K562 (cell line): ENCODE measurements at regions not wholly inside any gene's neighbourhood (a gene's known extent, or its start where the extent isn't known, plus 50 kb on each side); places are given as distances from the start of the nearest gene placed in this dataset.

Experiments
- CAMTA2 ChIP-seq: fragments of 250-450 bp; sonication (Bioruptor Pico); conservative IDR thresholded peaks from 2 replicates; pipeline ENCODE4 v1.5.1; 2022
- CBFA2T3 ChIP-seq: fragments of 450-650 bp; IDR thresholded peaks from 2 replicates; pipeline ENCODE4 v1.6.1; 2017
- DDX20 ChIP-seq: fragments of 450-650 bp; IDR thresholded peaks from 2 replicates; pipeline ENCODE4 v1.6.1; 2016; ENCODE audit warnings: missing genetic modification characterization, low read depth, mild to moderate bottlenecking, missing compliant biosample characterization, moderate library complexity
- JUN ChIP-seq, 2 experiments: sonication (generic) in 1 of 2; formaldehyde crosslinking in 1 of 2; IDR thresholded peaks; 2 replicates each; pipeline versions ENCODE4 v1.6.1 to v1.8.0; 2012 to 2022; ENCODE audit warnings: borderline replicate concordance in 2 of 2, mild to moderate bottlenecking in 2 of 2, improper control_type of control experiment in 1 of 2, low read depth in 1 of 2, low read length in 1 of 2, missing genetic modification reagents in 1 of 2
- LEF1 ChIP-seq: fragments of 450-650 bp; IDR thresholded peaks from 2 replicates; pipeline ENCODE4 v1.6.1; 2016; ENCODE audit warnings: mild to moderate bottlenecking
- MED1 ChIP-seq: sonication (generic); formaldehyde crosslinking; IDR thresholded peaks from 2 replicates; pipeline ENCODE4 v1.8.1; 2023; ENCODE audit warnings: missing genetic modification reagents, borderline replicate concordance
- NFE2L1 ChIP-seq: fragments of 450-650 bp; IDR thresholded peaks from 2 replicates; pipeline ENCODE4 v1.6.1; 2016; ENCODE audit warnings: missing genetic modification characterization, low read depth, mild to moderate bottlenecking, missing compliant biosample characterization, moderate library complexity, borderline replicate concordance
- PBX2 ChIP-seq, 2 experiments: IDR thresholded peaks in 1 of 2; conservative IDR thresholded peaks in 1 of 2; 2 replicates each; pipeline ENCODE4 v1.6.1; 2016; ENCODE audit warnings: low read depth in 2 of 2, mild to moderate bottlenecking in 1 of 2, missing compliant biosample characterization in 1 of 2, missing genetic modification characterization in 1 of 2, moderate library complexity in 1 of 2
- PTBP1 ChIP-seq: fragments of 200-400 bp; formaldehyde crosslinking; IDR thresholded peaks from 2 replicates; pipeline ENCODE4 v1.6.1; 2017; ENCODE audit warnings: low read depth, low read length
- RUNX1 ChIP-seq: sonication (generic); IDR thresholded peaks from 2 replicates; pipeline ENCODE4 v1.6.1; 2016; ENCODE audit warnings: antibody characterized with exemption, low read depth
- STAT5B ChIP-seq: fragments of 250-450 bp; sonication (Bioruptor Pico); IDR thresholded peaks from 2 replicates; pipeline ENCODE4 v1.8.0; 2021; ENCODE audit warnings: mild to moderate bottlenecking, inconsistent platforms
- TCF15 ChIP-seq: fragments of 250-450 bp; sonication (Bioruptor Pico); IDR thresholded peaks from 2 replicates; pipeline ENCODE4 v1.8.0; 2022; ENCODE audit warnings: moderate library complexity, mild to moderate bottlenecking, inconsistent platforms
- XRCC3 ChIP-seq: fragments of 450-650 bp; IDR thresholded peaks from 2 replicates; pipeline ENCODE4 v1.6.1; 2017; ENCODE audit warnings: mild to moderate bottlenecking, moderate library complexity
- ZBTB43 ChIP-seq: sonication (generic); formaldehyde crosslinking; IDR thresholded peaks from 2 replicates; pipeline ENCODE4 v1.8.0; 2023; ENCODE audit warnings: mild to moderate bottlenecking, missing genetic modification reagents
- ZNF347 ChIP-seq: fragments of 450-650 bp; formaldehyde crosslinking; IDR thresholded peaks from 2 replicates; pipeline ENCODE4 v1.4.0; 2020; ENCODE audit warnings: low read depth, mild to moderate bottlenecking, moderate library complexity
- ZNF41 ChIP-seq: fragments of 250-450 bp; sonication (Bioruptor Pico); conservative IDR thresholded peaks from 2 replicates; pipeline ENCODE4 v1.4.0; 2020; ENCODE audit warnings: mild to moderate bottlenecking
- ZNF609 ChIP-seq: sonication (generic); formaldehyde crosslinking; IDR thresholded peaks from 2 replicates; pipeline ENCODE4 v1.8.1; 2023; ENCODE audit warnings: missing genetic modification reagents, mild to moderate bottlenecking, borderline replicate concordance

DNA sequence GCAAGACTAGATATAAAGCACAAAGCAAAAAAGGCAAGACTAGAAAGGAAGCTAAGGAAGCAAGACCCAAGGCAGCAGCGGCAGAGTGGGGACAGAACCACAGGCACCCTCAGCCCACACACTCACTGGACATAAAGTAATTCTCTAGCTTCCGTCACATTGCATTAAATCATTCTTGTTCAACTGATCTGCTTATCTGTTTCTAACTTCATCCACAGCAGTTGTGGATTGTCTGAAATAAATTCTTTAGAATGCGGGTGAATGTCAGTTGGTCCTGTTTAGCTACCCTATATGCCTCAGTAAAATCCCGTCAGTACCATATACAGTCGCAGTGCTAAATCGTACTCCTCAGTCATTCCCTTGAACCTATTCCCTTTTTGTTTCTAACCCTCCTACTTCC is 183.2 kb upstream of the SLC39A10 start (continued):
- TF ChIP-seq XRCC3 (no peak), PTBP1 (no peak), TCF15 (no peak), MED1 (CRISPR knock-in tag) (no peak), STAT5B (CRISPR knock-in tag) (no peak), CBFA2T3 (peak; percentile 45), ZNF347 (no peak), JUN (IDR thresholded peaks at IDR 0.05; ENCODE audit: borderline replicate concordance, low read depth, low read length) (no peak), JUN (CRISPR knock-in tag; IDR thresholded peaks at IDR 0.05; ENCODE audit: borderline replicate concordance) (no peak), LEF1 (no peak), RUNX1 (no peak), ZNF609 (no peak), ZBTB43 (CRISPR knock-in tag) (no peak), ZNF41 (CRISPR knock-in tag) (no peak), CAMTA2 (CRISPR knock-in tag) (no peak), NFE2L1 (tag) (no peak), PBX2 (CRISPR knock-in tag; IDR thresholded peaks at IDR 0.05; ENCODE audit: low read depth) (no peak), PBX2 (tag; conservative IDR thresholded peaks at IDR 0.05; ENCODE audit: low read depth) (peak; percentile 69), DDX20 (tag) (no peak)
